ENCODE measurements at regions not wholly inside any gene's neighbourhood (a gene's known extent, or its start where the extent isn't known, plus 50 kb on each side); places are given as distances from the start of the nearest gene placed in this dataset.
A peak's percentile ranks its signal among the peaks of the same experiment; 100 is the strongest.

- DNase-seq (ENCODE audit: low read depth), result no peak
Observed at GRCh38 chr1:111556325-111557037, 53.0 kb upstream of the ADORA3 start.

- no peak for DNase-seq (ENCODE audit: low read depth)
Observed at GRCh38 chr1:111559736-111560279, 56.4 kb upstream of the ADORA3 start.

- DNase-seq (ENCODE audit: low read depth), result peak; percentile 66
Observed at GRCh38 chr1:111561328-111561727, 57.9 kb upstream of the ADORA3 start.

GRCh38 chr1:111563619-111564018, 56.0 kb upstream of the RAP1A start:
- DNase-seq (ENCODE audit: low read depth), result peak; percentile 62

- peak; percentile 51 for DNase-seq (ENCODE audit: low read depth)
Observed at GRCh38 chr1:111565079-111565478, 54.5 kb upstream of the RAP1A start.

- no peak for DNase-seq (ENCODE audit: low read depth)
Observed at GRCh38 chr1:111565968-111566367, 53.6 kb upstream of the RAP1A start.

- no peak for DNase-seq (ENCODE audit: low read depth)
Observed at GRCh38 chr1:111568160-111568647, 51.4 kb upstream of the RAP1A start.
